A549 (cell line): ENCODE measurements at regions not wholly inside any gene's neighbourhood (a gene's known extent, or its start where the extent isn't known, plus 50 kb on each side); places are given as distances from the start of the nearest gene placed in this dataset.

Source experiments
- ATAC-seq, 2 experiments: fragments of 200-7000 bp in 1 of 2; fragments of >200 bp in 1 of 2; cut with Nextera tagmentation in 1 of 2; cut with Tn5 transposase in 1 of 2; 3 replicates each; pipeline versions ENCODE4 v1.8.0 to v1.9.1; 2018 to 2020; ENCODE audit warnings: mild to moderate bottlenecking in 1 of 2, moderate library complexity in 1 of 2
- CTCF ChIA-PET: fragments of 300-600 bp; sonication (Branson Sonifier 250); formaldehyde crosslinking; extraction: SDS; loops from one replicate; lab custom pipeline; 2021; ENCODE audit warnings: antibody characterized with exemption, inconsistent platforms; lab: Yijun Ruan, JAX
- POLR2A ChIA-PET: fragments of 350-600 bp; formaldehyde crosslinking; extraction: SDS; loops from one replicate; lab custom pipeline; 2021; ENCODE audit warnings: antibody characterized with exemption, inconsistent platforms; lab: Yijun Ruan, JAX
- DNase-seq, 2 experiments: peaks; one replicate each; pipeline versions ENCODE4 v3.0.0 to v3.0.0-alpha.2; 2011 to 2016; ENCODE audit warnings: low read depth in 1 of 2, low spot score in 1 of 2
- FAIRE-seq: peaks from 2 replicates; lab custom pipeline; 2011; peaks lifted over from hg19 to GRCh38; lab: Jason Lieb, UNC
- H3K27ac ChIP-seq, 2 experiments: fragments of >200 bp; sonication (Bioruptor Twin); formaldehyde crosslinking; 3 replicates each; pipeline ENCODE4 v1.5.1; 2016 to 2017
- H3K4me1 ChIP-seq: fragments of >200 bp; sonication (Bioruptor Twin); formaldehyde crosslinking; 3 replicates; pipeline ENCODE4 v1.6.1; 2016
- H3K4me2 ChIP-seq: fragments of >200 bp; sonication (Bioruptor Twin); formaldehyde crosslinking; 3 replicates; pipeline ENCODE4 v1.6.1; 2016
- H3K4me3 ChIP-seq: fragments of >200 bp; sonication (Bioruptor Twin); formaldehyde crosslinking; 3 replicates; pipeline ENCODE4 v1.5.1; 2016
- H3K9me3 ChIP-seq: fragments of >200 bp; sonication (Bioruptor Twin); formaldehyde crosslinking; 3 replicates; pipeline ENCODE4 v1.6.1; 2016
- ATOH8 ChIP-seq: fragments of 250-450 bp; sonication (Bioruptor Pico); IDR thresholded peaks from 2 replicates; pipeline ENCODE4 v1.5.0; 2020; ENCODE audit warnings: low read depth, mild to moderate bottlenecking, moderate library complexity
- CBX8 ChIP-seq: fragments of 200-600 bp; sonication (generic); IDR thresholded peaks from 2 replicates; pipeline ENCODE4 v1.6.1; 2016
- CEBPB ChIP-seq, 2 experiments: fragments of >200 bp in 1 of 2; sonication (Bioruptor Twin) in 1 of 2; formaldehyde crosslinking in 1 of 2; IDR thresholded peaks; 2 replicates each; pipeline ENCODE4 v1.6.1; 2012 to 2016
- CHD4 ChIP-seq: fragments of 200-600 bp; sonication (generic); IDR thresholded peaks from 2 replicates; pipeline ENCODE4 v1.6.1; 2016; ENCODE audit warnings: antibody characterized with exemption, mild to moderate bottlenecking, borderline replicate concordance
- EHMT2 ChIP-seq: fragments of 200-600 bp; sonication (generic); IDR thresholded peaks from 2 replicates; pipeline ENCODE4 v1.6.1; 2016; ENCODE audit warnings: antibody characterized with exemption, low read depth, mild to moderate bottlenecking, moderate library complexity
- ESRRA ChIP-seq: fragments of 150-350 bp; IDR thresholded peaks from 2 replicates; pipeline ENCODE4 v1.6.1; 2014; ENCODE audit warnings: mild to moderate bottlenecking, low read length, borderline replicate concordance
- FOSL2 ChIP-seq, 2 experiments: fragments of 450-650 bp in 1 of 2; fragments of >200 bp in 1 of 2; sonication (Bioruptor Twin) in 1 of 2; formaldehyde crosslinking; IDR thresholded peaks; 2 replicates each; pipeline versions ENCODE4 v1.5.0 to v1.6.1; 2016 to 2020; ENCODE audit warnings: mild to moderate bottlenecking in 1 of 2, moderate library complexity in 1 of 2
- FOXS1 ChIP-seq: fragments of 250-450 bp; sonication (Bioruptor Pico); IDR thresholded peaks from 2 replicates; pipeline ENCODE4 v1.5.0; 2020; ENCODE audit warnings: mild to moderate bottlenecking, moderate library complexity
- GATA3 ChIP-seq: IDR thresholded peaks from 2 replicates; pipeline ENCODE4 v1.6.1; 2012; ENCODE audit warnings: borderline replicate concordance
- HES2 ChIP-seq: fragments of >200 bp; sonication (Bioruptor Twin); formaldehyde crosslinking; IDR thresholded peaks from 2 replicates; pipeline ENCODE4 v1.6.1; 2016
- HOXA7 ChIP-seq: fragments of 250-450 bp; sonication (Bioruptor Pico); IDR thresholded peaks from 2 replicates; pipeline ENCODE4 v1.5.0; 2020; ENCODE audit warnings: mild to moderate bottlenecking, moderate library complexity
- JUNB ChIP-seq: fragments of >200 bp; sonication (Bioruptor Twin); formaldehyde crosslinking; IDR thresholded peaks from 2 replicates; pipeline ENCODE4 v1.6.1; 2016
- PBX3 ChIP-seq: IDR thresholded peaks from 2 replicates; pipeline ENCODE4 v1.6.1; 2012
- POLR2AphosphoS2 ChIP-seq: conservative IDR thresholded peaks from 2 replicates; pipeline ENCODE4 v1.6.1; 2012; ENCODE audit warnings: low read length, improper control_type of control experiment, inconsistent platforms
- RARB ChIP-seq: fragments of 250-450 bp; sonication (Bioruptor Pico); IDR thresholded peaks from 2 replicates; pipeline ENCODE4 v1.8.0; 2021; ENCODE audit warnings: mild to moderate bottlenecking, moderate library complexity
- REST ChIP-seq: fragments of 200-600 bp; sonication (generic); IDR thresholded peaks from 2 replicates; pipeline ENCODE4 v1.6.1; 2016; ENCODE audit warnings: antibody characterized with exemption, mild to moderate bottlenecking, moderate library complexity
- RFX5 ChIP-seq: fragments of 450-650 bp; IDR thresholded peaks from 2 replicates; pipeline ENCODE4 v1.7.1; 2014; ENCODE audit warnings: antibody characterized with exemption, mild to moderate bottlenecking, moderate library complexity
- RNF2 ChIP-seq: fragments of 200-600 bp; sonication (generic); IDR thresholded peaks from 2 replicates; pipeline ENCODE4 v1.6.1; 2016; ENCODE audit warnings: low read depth, mild to moderate bottlenecking, antibody characterized with exemption, moderate library complexity, borderline replicate concordance
- SMC3 ChIP-seq: fragments of >200 bp; sonication (Bioruptor Twin); formaldehyde crosslinking; IDR thresholded peaks from 3 replicates; pipeline ENCODE4 v1.6.1; 2018; ENCODE audit warnings: inconsistent platforms
- TFCP2L1 ChIP-seq: fragments of 250-450 bp; sonication (Bioruptor Pico); IDR thresholded peaks from 2 replicates; pipeline ENCODE4 v1.5.0; 2021; ENCODE audit warnings: mild to moderate bottlenecking
- TP53 ChIP-seq: fragments of 250-450 bp; sonication (Bioruptor Pico); IDR thresholded peaks from 2 replicates; pipeline ENCODE4 v1.5.0; 2021; ENCODE audit warnings: mild to moderate bottlenecking, moderate library complexity
- USF2 ChIP-seq: fragments of 450-650 bp; IDR thresholded peaks from 2 replicates; pipeline ENCODE4 v1.6.1; 2014; ENCODE audit warnings: antibody characterized with exemption
- ZSCAN20 ChIP-seq: fragments of 250-450 bp; sonication (Bioruptor Pico); IDR thresholded peaks from 2 replicates; pipeline ENCODE4 v1.8.0; 2022; ENCODE audit warnings: mild to moderate bottlenecking, moderate library complexity
- WGBS: methylation state at CpG from one replicate; pipeline ENCODE4 v1.1.6; 2017; ENCODE audit errors: missing lambda C conversion rate; 5-methylcytosine and 5-hydroxymethylcytosine counted together

GRCh38 chr2:184316921-184317320, 281.4 kb upstream of the ZNF804A start:
- CTCF ChIA-PET: no interaction called here
- no peak overlapping the region for H3K27ac ChIP-seq
- H3K4me2 ChIP-seq: no peak overlapping the region
- POLR2A ChIA-PET: no interaction called here
- WGBS: 21% methylated on average over 2 of the region's 2 CpGs
- H3K9me3 ChIP-seq: no peaks in the 10 kb centered on the region
- no peak for DNase-seq
- H3K4me1 ChIP-seq: no peaks in the 10 kb centered on the region
- H3K4me3 ChIP-seq: no peak overlapping the region
- FAIRE-seq: no peak
- TF ChIP-seq RNF2: no peak
- no peak for TF ChIP-seq RFX5
- no peak for TF ChIP-seq ATOH8
- TF ChIP-seq CBX8: no peak
- TF ChIP-seq RARB (CRISPR knock-in tag): no peak
- TF ChIP-seq, all 56 proteins: peak for 0
- no peak for ATAC-seq

GRCh38 chr2:184322615-184323014, 275.7 kb upstream of the ZNF804A start:
- TF ChIP-seq REST: no peak
- no peak for TF ChIP-seq ZSCAN20 (CRISPR knock-in tag)
- TF ChIP-seq TP53 (CRISPR knock-in tag): no peak
- TF ChIP-seq GATA3: no peak
- TF ChIP-seq POLR2AphosphoS2: no peak
- no peak for TF ChIP-seq CEBPB (IDR thresholded peaks at IDR 0.05)
- TF ChIP-seq USF2: no peak
- no peak for TF ChIP-seq ESRRA
- no peak for TF ChIP-seq EHMT2
- no peak for TF ChIP-seq CHD4
- TF ChIP-seq FOXS1 (CRISPR knock-in tag): no peak
- TF ChIP-seq RFX5: no peak
- TF ChIP-seq HOXA7 (CRISPR knock-in tag): no peak
- no peak for TF ChIP-seq TFCP2L1
- no peak for TF ChIP-seq JUNB
- no peak for TF ChIP-seq SMC3
- TF ChIP-seq HES2: no peak
- no peak for TF ChIP-seq PBX3
- no peak for TF ChIP-seq RNF2
- TF ChIP-seq FOSL2 (IDR thresholded peaks at IDR 0.05): no peak
- no peak for TF ChIP-seq FOSL2 (CRISPR knock-in tag; IDR thresholded peaks at IDR 0.05)
- DNase-seq: no peak
- no peak for FAIRE-seq
- H3K9me3 ChIP-seq: no peaks in the 10 kb centered on the region
- no peak overlapping the region for H3K4me3 ChIP-seq
- WGBS: 65% methylated on average over 3 of the region's 3 CpGs
- CTCF ChIA-PET: no interaction called here
- no peak for ATAC-seq
- POLR2A ChIA-PET: no interaction called here
- H3K4me2 ChIP-seq: no peak overlapping the region
- no peaks in the 10 kb centered on the region for H3K4me1 ChIP-seq
- no peak overlapping the region for H3K27ac ChIP-seq
